Heart left ventricle (tissue), 13 donors: ENCODE measurements at regions not wholly inside any gene's neighbourhood (a gene's known extent, or its start where the extent isn't known, plus 50 kb on each side); places are given as distances from the start of the nearest gene placed in this dataset.

ENCODE experiments used
- CTCF ChIP-seq, 12 donors: fragments of 200-600 bp; sonication (generic) in 4 of 12; IDR thresholded peaks; one replicate each; pipeline versions ENCODE4 v1.5.0 to v1.8.0; 2018 to 2022; ENCODE audit warnings: antibody characterized with exemption in 12 of 12, mild to moderate bottlenecking in 5 of 12
- POLR2A ChIP-seq, 2 donors: fragments of 450-650 bp; IDR thresholded peaks; one replicate each; pipeline ENCODE4 v1.6.1; 2017; ENCODE audit warnings: antibody characterized with exemption in 2 of 2, mild to moderate bottlenecking in 2 of 2, moderate library complexity in 2 of 2
- donor health status: ischemic (EF 13 %, LVEDD 7.1; RV severe dilation, severe dysfunction).
- donor health status: DM: no; HTN: yes; CAD: no.
- donor health status: DM: no; HTN: no; CAD: no.
- donor health status: ischemic (EF 25% LVEDD 6.9; RV normal size, moderate dysfunction).
- donor health status: ischemic (EF 25% LVEDD 5.7; RV mildly dilated, moderate dysfunction).
- donor health status: ischemic (EF 35%, LVEDD 5.7; RV mildly dilated, moderate dysfunction).
- donor health status: nonischemic (EF 11% LVEDD 7.7; RV severe dilation, severe dysfunction).
- donor health status: DM: yes; HTN: yes; CAD: no.
- donor health status: PGD.
- donor health status: ischemic (EF 29% LVEDD 5.4; RV normal size, mild dysfunction).
- donor health status: nonischemic (EF 23%, LVEDD 6.1; RV moderate dilation, normal function).

GRCh38 chr13:86309881-86310280 lies 510.7 kb upstream of the SLITRK6 start:
- TF ChIP-seq POLR2A (IDR thresholded peaks at IDR 0.05): no peak
- no peak for TF ChIP-seq CTCF (IDR thresholded peaks at IDR 0.05)
